ENCODE measurements at regions not wholly inside any gene's neighbourhood (a gene's known extent, or its start where the extent isn't known, plus 50 kb on each side); places are given as distances from the start of the nearest gene placed in this dataset.
A peak's percentile ranks its signal among the peaks of the same experiment; 100 is the strongest.

DNA sequence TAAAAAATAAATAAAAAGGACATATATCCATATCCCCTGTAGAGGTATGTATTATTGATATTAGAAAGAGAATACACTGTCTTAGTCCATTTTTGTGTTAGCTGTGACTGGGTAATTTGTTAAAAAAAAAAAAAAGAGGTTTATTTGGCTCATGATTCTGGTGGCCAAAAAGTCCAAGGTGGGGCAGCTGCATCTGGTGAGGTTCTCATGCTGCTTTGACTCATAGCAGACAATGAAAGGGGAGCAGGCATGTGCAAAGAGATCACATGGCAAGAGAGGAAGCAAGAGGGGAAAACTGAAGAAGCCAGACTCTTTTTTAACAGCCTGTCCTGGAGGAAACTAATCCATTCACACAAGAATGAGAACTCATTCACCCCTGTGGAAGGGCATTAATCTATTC is 101.6 kb upstream of the MAP4K3 start:
- no peak for DNase-seq

GRCh38 chr2:39540414-39540813 is 103.3 kb upstream of the MAP4K3 start:
- DNase-seq, result no peak

GRCh38 chr2:39541011-39541930 is 104.2 kb upstream of the MAP4K3 start:
- no peak for DNase-seq

DNA sequence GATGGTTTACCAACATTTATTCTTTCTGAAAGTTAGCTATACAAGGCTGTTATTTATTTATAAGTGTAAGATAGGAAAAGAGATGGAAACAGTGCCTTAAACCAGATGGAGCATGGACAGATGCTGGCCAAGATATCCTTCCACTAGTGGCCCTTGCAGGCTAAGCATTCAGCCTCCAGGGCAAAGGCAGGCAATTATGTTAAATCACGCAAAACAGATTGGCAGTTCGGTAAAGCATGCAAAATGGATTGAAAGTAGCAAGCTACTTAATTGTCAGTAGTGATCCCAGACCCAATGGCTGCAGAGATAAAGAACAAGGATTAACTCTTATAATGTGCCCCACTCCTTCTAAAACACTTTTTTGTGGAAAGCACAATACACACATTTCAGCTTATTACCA is 105.4 kb upstream of the MAP4K3 start:
- peak; percentile 75 for DNase-seq

GRCh38 chr2:39545957-39546356 is 108.9 kb upstream of the MAP4K3 start:
- DNase-seq, result no peak

GRCh38 chr2:39546409-39546808 is 109.3 kb upstream of the MAP4K3 start:
- DNase-seq, result no peak

- no peak for DNase-seq
Measured at GRCh38 chr2:39546937-39547336, 109.9 kb upstream of the MAP4K3 start.

- DNase-seq, result no peak
Measured at GRCh38 chr2:39547811-39548719, 111.0 kb upstream of the MAP4K3 start.

DNA sequence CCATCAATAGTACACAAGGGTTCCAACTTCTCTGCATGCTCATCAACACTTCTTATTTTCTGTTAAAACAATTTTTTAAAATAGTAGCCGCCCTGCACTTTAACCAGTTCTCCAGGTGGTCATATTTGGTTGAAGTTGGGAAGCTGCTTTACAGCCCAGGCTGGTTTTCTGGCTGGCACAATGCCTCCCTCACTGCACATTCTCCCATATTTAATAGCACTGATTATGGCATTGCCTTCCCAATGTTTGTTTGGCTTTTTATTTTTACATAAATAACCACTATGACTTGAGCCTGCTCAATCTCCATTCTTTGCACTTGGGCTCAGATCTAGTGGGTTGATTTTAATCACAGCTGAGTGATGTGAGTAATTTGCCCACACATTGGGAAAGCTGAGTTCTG is 111.9 kb upstream of the MAP4K3 start:
- no peak for DNase-seq

GRCh38 chr2:39549718-39550464 is 112.8 kb upstream of the MAP4K3 start:
- peak; percentile 5 for DNase-seq

DNA sequence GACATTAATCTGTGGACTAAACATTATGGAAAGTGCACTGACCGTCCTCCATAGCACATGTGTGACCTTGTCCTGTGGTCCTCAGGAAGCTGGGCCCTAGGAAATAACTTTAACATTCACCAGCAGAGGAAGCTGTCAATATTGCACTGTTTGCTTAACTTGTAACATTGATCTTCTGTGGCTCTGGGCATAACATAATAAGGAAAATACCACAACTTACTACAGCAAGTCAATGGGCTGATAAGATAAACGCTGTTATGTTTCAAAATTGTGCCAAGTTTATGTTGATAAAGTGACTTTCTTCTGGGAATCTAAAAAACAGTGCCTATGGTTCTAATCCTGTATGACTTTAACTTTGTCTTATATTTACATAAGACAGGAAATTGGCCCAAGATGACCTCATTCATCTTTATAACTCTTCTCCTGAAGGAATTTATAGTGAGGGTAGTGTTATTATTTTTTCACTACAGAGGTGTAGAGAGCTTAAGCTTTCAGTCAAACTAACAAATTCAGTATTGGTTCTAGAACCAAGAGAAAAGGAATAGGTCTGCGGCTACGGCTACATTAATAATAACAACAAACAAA is 113.7 kb upstream of the MAP4K3 start:
- no peak for DNase-seq

DNA sequence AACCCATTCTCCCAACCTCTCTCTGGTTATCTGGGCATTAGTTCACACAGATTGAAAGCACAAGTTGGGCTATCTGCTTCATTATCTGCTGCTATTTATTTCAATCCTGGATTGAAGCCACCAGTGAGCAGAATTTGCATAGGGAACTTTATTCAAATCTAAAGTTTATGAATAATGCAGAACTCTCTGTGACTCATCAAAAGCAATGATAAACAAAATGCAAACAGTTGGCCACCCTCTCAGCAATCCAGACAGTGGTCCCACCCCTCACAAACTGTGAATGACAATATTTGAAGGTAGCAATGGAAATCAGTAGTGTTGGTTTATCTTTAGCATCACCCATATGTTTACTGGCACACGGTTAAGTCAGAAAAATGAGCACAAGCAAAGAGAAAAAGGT is 106.8 kb upstream of the TMEM178A start:
- DNase-seq, result no peak

DNA sequence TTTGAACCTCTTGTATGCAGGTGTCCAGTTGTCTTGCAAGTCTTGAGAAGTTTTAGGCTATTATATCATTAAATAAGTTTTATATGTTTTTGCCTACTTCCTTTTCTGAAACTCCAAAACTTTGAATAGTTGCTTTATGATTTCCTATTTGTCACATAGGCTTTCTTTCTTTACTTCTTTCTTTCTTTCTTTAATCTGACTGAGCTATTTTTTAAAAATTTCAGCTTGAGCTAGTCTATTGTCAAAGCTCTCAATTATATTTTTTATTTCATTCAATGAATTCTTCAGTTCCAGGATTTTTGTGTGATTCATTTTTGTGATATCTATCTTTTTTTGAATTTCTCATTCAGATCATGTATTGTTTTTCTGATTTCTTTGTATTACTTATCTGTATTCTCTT is 102.1 kb upstream of the TMEM178A start:
- no peak for DNase-seq

GRCh38 chr2:39567507-39567906 is 98.2 kb upstream of the TMEM178A start:
- DNase-seq, result no peak

DNA sequence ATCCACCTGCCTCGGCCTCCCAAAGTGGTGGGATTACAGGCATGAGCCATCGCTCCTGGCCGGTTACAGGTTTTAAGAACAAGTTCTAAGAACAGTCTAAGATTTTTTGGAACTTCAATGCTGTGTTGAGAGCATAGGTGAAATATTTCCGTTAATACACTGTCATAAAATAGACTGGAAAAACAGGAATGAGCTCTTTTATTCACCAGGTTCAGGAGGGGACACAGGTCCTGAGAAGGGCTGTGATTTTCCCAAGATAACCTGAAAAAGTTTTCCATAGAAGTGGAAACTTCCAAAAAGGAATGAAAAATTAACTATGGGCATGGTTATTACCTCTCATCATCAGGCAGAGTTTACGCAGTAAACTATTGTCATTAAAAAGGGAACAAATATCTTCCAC is 97.6 kb upstream of the TMEM178A start:
- DNase-seq, result no peak

GRCh38 chr2:39568561-39569006 is 97.1 kb upstream of the TMEM178A start:
- peak; percentile 18 for DNase-seq

- DNase-seq, result no peak
Measured at GRCh38 chr2:39570130-39570555, 95.6 kb upstream of the TMEM178A start.

DNA sequence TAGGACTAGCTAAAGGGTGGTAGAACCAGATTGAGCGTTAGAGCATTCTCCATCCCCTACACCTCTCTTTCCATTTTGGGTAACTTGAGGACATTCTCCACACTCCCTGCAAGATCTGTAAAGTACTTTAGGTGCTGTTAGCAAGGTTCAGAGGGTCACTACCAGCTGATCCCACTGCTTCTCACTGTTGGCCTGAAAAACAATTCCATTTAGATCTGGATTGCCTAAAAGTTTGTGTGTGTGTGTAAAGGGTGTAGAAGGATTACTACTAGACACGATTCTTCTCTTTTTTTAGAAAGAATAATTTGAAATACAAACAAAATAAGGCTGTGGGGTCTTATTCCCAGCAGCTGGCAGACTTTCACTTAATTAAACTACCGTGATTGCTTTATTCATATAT is 95.1 kb upstream of the TMEM178A start:
- no peak for DNase-seq

GRCh38 chr2:39571111-39571731 is 94.5 kb upstream of the TMEM178A start:
- DNase-seq, result no peak

- DNase-seq, result no peak
Measured at GRCh38 chr2:39573276-39573675, 92.4 kb upstream of the TMEM178A start.

DNA sequence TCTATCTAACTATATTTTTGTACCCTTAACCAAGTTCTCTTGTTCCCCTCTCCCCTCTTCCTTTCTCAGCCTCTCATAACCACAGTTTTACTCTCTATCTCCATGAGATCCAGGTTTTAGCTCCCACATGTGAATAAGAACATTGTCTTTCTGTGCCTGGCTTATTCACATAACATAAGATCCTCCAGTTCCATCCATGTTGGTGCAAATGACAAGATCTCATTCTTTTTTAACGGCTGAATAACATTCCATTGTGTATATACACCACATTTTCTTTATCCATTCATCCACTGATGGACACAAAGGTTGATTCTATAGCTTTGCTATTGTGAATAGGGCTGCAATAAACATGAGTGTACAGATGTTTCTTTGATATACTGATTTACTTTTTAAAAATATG is 83.9 kb upstream of the TMEM178A start:
- no peak for DNase-seq

DNA sequence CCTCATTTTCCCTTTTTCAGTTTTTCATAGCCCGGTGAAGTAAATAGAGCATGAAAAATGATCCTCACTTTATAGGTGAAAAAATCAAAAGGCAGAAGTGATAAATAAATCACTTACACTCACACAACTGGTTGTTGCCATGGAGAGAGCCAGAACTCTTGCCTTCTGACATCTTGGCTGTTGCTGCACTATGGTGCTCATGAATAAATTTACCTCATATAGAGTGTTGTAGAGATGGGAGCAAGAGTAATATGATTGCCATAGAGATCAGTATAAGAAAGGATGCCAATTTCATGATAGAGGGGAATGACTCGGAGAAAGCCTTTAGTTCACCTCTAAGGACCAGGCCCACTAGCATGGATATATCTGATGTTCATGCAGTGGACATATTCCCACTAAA is 82.5 kb upstream of the TMEM178A start:
- DNase-seq, result no peak
